HG03457 (cell line): ENCODE measurements at regions not wholly inside any gene's neighbourhood (a gene's known extent, or its start where the extent isn't known, plus 50 kb on each side); places are given as distances from the start of the nearest gene placed in this dataset.

Experiments used
- ATAC-seq: cut with Tn5 transposase; IDR thresholded peaks from one replicate; pipeline ENCODE4 v1.9.1; 2021; ENCODE audit warnings: moderate number of reproducible peaks; ENCODE audit not compliant: unreplicated experiment

DNA sequence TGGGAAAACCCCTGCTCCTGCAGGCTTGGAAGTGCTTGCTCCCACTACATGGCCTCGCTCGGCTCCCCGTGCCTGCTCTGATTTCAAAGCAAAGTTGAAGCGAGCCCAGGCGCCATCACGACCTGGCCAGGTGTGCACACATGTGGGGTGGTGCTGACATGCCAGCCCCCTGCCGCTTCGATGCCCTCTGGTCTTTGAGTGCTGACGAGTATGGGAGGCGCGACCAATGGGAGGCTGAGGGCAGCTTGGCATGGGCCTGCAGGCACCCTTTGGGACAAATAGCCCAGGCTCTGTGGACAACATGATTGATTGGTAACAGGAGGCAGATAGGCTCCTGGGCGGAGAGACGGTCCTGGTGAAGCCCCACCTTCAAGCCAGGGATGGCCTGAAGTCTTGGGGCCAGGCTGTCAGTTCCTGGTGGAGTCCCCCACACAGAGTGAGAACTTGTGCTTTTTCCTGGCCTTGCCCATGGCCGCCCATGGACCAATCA is 252.4 kb upstream of the SEMA3A start:
- no peak for ATAC-seq

DNA sequence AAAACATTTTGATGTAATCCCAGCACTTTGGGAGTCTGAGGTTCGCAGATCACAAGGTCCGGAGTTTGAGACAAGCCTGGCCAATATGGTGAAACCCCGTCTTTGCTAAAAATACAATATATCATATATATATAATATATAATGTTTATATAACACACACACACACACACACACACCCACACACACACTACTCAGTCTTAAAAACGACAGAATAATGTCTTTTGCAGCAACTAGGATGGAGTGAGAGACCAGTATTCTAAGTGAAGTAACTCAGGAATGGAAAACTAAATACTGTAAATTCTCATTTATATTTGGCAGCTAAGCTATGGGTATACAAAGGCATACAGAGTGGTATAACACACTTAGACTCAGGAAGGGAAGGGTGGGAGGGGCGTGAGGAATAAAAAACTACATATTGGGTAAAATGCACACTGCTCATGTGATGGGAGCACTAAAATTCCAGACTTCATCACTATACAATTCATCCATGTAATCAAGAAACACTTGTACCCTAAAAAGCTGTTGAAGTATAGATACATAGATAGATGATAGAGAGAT is 231.2 kb upstream of the SEMA3A start:
- ATAC-seq = no peak

DNA sequence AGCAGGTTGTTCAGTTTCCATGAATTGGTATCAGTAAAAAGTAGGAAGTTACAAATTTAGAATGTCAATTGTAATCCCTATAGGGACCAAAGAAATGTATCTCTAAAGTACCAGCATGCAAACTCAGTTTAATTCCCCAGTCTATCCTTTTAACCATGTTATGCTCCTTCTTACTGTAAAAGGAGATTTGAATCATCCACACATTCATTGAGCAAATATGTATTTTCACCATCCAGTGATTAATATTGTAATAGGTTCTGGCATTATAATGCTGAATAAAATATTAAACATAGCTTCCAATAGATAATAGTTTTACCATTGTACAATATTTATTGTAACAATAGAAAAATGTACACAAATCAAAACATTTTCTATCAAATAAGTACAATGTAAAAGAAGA is 228.2 kb upstream of the SEMA3A start:
- ATAC-seq = no peak

DNA sequence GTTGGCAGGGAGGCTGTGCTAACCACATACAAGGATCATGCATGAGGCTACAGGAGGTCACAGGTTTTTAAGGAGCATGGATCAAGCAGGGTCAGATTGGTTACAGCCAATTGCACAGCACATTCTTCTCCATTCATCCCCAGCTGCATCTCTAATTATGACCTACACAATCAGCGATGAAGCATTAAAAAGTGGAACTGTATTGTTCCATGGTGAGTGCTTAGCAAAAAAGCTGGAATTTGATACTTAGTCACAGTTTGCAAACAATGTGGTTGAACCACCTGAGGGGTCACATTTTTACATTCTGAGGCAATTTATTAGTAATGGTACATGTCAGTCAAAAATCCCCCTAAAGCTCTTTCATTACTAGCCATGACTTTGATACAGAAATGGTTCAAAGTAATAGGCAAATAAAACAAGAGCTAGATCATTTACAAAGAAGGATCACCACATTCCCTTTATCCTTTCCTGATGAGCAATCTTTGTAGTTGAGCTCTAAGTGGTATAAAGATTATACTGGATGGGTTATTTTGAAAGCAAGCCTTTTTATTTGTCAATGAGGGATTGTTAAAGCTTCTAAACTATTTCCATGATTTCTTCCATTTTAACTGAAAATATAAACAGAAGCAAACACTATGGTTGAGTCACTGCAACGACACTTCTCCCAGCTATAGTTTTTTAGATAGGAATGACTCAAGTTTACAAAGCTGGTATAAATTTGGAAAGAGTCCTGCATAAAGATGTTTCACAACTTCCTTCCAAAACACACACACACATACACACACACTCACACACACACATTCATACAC is 217.8 kb upstream of the SEMA3A start:
- no peak for ATAC-seq

DNA sequence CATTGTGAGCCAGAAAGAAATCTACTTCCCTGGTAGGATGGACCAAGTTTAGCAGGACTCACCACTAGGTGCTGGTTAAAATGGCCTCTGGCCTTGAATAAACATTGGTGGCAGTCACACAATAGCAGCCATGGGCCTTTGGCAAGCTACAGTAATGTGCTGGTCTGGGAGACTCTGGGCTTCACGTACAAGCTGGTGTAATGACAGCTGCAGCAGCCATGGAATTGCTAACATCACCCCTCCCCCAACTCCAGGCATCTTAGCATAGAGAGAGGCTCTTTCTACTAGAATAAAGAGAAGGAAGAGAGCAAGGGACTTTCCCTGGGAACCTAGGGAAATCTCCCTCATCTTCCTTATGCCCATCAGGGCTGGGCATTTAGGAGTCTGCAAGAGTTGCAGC is 205.1 kb upstream of the SEMA3A start:
- no peak for ATAC-seq

DNA sequence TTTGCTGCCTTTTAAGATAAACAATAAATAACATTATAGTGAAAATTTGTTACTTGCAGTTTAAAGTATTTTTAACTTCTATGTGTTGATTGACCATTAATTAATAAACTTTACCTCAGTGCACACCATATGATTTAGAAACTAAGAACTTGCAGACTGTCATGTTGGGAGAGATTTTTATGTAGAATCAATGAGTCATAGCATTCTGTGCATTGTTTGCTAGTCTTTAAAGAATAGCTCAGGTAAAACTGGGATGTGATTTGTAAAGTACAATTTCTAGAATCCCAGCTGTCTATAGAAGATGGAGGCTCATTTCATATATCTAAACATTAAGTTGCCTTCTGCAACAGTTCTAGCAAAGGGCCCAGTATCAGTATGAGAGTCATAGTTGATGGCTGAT is 199.6 kb upstream of the SEMA3A start:
- ATAC-seq = no peak

DNA sequence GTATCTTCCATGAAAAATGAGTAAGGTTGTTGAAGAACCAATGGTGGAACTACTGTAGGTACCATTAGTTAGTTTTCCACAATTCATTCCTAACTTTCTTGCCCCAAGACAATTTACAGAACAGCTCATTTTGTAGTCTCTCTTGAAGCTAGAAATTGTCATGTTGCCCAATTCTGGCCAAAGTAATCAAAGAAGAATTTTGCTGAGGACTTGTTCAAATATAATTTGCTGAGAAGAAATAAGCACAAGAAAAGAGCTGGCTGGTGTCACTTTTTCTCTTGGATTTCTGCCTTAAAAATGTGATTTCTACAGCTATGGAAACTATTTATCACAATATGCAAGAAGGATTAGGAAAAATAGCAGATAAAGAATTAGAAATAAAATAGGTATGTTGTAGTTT is 199.2 kb upstream of the SEMA3A start:
- no peak for ATAC-seq

DNA sequence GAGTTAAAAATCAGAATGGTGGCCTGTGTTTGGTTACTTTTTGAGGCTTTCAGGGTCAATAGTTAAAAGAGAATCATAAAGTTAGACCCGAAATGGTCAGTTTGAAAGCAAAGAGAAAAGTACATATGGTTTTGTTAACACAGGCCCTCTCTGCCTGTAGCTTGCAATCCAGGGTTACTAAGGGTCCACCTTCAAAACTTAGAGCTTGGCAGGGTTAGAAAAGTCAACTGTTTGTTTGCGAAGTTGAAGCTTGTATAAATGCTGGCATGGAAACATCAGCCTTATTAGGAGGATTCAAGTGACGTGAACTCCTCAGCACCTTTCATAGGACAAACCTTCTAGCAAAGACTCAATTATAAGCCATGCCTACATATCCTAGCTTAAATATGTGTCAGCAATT is 196.3 kb upstream of the SEMA3A start:
- ATAC-seq = no peak

DNA sequence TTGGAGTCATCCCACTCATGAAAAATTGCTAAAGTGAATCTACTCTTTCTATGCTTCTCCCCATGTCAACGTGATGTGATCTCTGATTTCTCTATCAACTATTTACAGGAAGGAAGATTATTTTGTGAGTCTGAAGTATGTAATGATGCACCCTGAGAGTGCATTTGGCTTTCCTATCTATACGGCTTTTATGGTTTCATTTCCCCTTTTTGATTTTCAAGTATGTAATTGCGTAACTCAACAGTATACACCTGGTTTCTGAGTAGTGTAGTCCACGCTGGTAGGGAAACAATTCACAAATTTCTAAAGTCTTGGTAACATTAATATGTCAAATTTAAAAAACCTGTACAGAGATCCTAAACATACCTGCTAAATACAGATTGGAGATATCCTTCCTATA is 194.7 kb upstream of the SEMA3A start:
- ATAC-seq = peak; percentile 100

DNA sequence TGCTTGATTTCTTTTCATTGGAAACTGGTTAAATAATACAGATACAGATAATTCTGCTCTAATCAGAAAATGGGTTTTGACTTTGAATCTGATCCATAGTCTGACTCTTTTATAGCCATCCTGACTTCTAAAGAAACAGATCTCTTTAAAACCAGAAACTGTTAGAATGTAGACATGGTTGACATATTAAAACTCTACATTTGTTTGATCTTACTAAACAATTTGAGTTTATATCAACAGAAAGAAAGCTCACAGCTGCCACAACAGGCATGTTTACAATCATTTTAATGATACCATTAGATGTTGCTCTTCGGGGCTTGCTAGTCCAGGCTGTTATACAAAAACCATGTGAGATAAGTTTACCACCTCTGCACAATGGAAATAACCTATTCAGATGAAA is 193.0 kb upstream of the SEMA3A start:
- no peak for ATAC-seq

DNA sequence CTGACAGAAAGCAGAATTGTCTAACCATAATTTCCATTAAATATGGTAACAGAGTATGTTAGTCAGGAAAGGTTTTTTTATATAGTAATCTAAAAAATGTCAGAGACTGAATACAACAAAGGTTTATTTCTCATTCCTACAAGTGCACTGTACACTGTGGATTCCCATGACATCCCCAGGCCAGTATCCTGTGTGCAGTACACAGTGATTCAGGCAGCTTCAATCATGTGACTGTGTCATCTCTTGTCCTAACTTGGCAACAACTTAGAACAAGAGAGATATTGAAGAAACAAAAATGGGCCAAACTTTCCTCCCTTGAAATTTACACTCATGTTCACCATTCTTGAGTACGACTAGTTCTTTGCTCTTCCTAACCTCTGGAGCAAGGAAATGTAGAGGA is 189.8 kb upstream of the SEMA3A start:
- ATAC-seq = no peak

DNA sequence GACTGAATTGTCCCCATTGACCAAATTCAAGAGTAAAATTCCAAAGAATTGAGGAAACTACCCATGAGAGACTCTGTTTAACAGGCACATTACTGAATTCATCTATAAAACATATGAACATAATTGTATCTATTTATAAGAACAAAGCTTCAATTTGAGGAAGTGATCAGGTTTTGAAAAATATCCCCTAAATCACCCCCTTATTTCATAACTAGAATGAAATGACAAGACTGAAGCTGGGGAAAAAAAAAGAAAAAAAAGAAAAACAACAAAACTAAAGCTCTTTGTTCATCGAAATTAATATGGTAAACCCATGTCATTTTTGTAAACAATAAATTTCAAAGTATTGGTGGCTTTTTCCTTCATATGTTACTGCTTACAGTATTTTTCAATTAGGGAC is 184.9 kb upstream of the SEMA3A start:
- ATAC-seq = no peak

DNA sequence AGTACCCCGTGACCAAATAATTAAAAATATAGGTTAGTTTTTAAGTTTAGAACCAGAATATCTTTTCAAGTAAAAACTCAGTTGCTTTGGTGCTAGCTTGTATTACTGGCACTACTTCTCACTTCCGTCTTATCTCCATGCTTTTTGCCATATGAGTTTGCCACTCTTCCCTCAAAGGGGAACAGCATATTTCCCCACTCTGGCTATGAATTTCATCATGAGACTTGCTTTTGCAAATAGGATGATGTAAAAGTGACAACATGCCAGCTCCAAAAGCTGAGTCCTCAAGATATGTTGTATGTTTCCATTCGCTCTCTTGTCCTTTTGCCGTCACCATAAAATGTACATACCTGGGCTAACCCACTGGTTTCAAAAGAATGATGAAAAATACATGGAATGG is 178.1 kb upstream of the SEMA3A start:
- ATAC-seq = no peak

DNA sequence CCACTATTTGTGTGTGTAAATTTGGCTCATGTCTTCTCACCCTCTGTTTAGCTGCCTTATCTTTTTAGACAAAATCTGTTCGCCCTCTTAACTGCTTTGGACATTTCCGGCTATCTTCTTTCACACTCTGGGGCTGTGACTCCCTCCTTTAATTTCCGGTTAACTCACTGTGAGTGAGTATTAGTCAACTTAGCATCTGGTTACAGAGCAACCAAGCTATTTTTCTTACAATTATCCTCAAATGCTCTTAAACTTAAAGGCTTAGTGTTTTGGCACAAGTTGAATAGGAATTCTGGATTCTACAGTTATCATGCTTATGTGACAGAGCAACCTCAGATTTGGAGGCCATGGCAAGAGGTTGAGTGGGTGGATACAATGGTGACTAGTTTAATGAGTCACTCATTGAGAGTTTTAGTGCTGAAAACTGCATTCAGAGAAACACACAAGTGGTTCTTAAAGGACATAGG is 177.6 kb upstream of the SEMA3A start:
- ATAC-seq = no peak

DNA sequence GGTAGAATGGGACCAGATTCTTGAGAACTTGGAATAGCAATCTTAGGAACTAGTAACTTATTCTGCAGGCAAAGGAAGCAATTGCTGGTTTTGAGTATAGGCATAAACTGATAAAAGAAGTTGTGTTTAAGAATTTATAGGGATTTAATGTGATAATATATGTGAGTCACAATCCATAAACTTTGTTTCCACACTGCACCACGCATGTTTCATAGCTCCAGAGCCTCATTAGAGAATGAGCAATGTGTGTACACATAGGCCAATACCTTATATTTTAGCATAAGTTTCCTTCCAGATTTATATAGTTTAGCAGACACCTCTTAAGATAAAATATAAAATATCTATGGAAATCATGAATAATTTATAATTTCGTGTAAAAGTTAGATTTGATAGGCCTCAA is 175.5 kb upstream of the SEMA3A start:
- no peak for ATAC-seq

DNA sequence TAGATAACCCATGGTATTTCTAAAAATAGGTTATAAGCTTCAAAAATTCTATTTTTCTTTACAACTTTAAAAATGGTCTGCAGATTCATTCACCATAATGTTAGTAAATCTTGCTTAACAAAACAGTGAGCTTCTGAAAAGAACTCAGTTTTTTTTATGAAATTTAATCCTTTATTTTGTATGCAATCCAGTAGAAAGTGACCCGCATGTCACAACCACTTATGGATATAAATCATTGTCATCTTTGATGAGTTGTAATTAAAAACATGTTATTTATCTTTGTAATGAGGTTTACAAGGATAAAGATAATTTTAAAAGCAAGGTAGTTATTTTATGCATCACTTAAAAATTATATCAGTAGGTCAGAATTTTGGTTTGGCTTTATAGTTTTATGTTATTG is 173.5 kb upstream of the SEMA3A start:
- no peak for ATAC-seq

DNA sequence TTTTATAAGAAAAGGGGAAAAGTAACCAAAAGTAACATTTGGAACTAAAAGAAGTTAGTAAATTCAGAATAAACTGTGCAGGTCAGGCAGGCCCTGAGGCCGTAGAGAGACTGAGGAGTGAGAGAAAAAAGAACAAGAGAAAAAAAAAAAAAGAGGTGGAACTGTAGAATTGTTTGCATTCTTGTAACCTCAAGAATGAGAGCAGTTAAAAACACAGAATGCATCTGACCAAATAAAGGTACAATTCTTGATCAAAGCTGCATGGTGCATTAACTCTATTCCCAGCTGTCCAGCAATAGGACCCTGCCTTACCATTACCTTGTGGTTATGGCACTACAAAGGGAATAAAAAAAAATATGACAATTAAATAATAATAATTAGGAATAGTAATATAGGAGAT is 170.1 kb upstream of the SEMA3A start:
- ATAC-seq = no peak

DNA sequence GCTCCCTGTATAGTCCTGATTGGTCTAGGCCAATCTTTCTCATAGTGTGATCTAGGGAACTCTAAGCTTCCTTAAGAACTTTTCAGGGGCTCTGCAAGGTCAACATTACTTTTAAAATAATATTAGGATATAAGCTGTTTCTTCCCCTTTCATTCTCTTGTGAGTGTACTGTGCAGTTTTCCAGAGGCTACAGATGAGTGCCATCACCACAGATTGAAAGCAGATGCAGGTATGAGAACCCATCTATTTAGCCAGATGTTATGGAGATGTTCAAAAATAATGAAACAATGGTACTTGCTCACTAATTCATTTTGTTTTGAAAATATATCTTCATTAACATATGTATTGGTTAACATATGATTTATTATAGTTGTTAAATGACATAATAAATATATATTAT is 169.2 kb upstream of the SEMA3A start:
- ATAC-seq = no peak

DNA sequence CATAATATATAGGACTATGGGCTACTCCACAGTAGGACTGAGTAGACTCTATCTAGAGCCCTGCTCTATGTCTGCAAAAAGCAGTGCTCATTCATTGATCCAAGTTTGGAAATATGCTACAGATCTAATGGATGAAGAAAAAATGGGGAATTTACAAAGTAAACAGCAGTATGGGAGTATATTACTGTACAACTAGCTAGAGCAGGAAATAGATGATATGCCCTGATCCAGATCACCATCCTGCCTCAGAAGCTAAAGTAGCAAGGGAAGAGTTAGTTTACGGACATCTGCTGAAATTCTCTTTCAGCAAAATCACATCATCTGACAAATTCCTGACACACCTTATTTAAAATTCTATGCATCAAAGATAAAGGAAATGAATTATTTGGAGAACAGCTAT is 168.2 kb upstream of the SEMA3A start:
- no peak for ATAC-seq

DNA sequence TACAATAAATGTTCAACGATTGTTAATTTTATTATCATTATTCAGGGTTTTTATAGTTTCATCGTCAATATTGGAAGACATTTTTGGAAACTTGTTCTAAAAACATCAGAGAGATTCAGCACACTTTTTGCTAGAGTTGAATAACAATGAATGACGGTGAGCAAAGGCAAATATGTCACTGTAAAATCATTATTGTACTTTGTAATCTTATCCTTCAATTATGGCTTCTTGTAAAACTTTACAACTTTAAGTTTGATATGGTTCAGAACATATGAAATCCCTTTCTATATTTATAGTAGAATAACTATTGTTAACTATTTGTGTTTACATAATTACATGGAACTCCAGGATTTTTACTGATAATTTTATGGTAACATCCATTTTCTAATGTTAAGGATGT is 167.8 kb upstream of the SEMA3A start:
- ATAC-seq = no peak

DNA sequence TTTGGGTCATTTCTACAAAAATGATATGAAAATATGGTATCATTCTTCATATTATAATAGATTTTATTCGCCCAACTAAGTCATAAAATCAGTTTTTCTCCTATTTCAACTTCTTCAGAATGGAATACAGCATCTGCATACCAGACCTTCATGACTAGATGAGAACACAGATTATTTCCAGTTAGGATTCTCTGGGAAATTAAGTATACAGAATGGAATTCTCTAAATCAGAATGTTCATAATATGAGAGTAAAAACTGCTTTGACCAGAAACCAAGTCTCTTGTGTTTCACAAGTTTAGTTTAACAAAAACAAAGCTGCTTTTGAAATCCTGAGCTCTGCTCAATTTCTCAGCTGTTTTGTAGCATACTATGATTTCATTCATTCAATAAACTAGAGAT is 160.3 kb upstream of the SEMA3A start:
- ATAC-seq = no peak

DNA sequence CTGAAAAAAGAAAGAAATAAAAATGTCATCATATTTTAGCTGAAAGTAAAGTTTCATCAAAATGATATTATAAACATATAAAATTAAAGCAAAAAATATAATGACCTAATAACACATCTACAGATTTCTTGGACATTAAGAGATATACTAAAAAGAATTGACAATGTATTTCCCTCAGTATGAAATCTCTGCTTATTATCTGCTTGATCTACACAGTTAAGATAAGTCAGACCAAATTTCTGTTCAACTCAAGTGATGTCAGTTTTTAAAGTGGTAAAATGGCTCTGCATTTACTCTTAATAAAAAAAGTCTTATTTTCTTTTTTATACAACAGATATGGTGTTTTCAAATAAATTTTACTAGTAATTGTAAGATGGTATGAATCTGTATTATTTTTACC is 159.4 kb upstream of the SEMA3A start:
- ATAC-seq = no peak

DNA sequence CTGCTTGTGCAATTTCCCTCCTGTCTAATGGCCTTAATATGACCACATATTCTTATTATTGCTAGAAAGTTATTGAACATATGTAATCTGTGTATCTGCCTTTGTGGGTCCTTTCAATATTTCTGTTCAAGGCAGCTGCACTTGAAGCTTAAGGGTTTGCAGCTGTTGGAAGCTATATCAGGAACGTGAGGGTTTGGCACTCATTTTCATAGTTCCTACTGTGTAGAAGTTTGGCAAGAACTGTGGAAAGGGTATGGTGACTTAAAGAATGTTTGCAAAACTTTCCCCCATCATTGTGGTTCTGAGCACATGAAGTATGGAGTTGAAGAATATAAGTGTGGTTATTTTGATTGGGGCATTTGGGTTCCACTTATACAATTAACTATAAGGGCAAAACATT is 144.7 kb upstream of the SEMA3A start:
- no peak for ATAC-seq
